ENCODE measurements at regions not wholly inside any gene's neighbourhood (a gene's known extent, or its start where the extent isn't known, plus 50 kb on each side); places are given as distances from the start of the nearest gene placed in this dataset.

GRCh38 chr2:41949091-41949882 lies 98.5 kb upstream of the PKDCC start:
- DNase-seq, result no peak
- Histone ChIP-seq H3K4me3 (ENCODE audit: low read length) (no peak overlapping the region), H3K27ac (ENCODE audit: low read length) (no peak overlapping the region), H2AFZ (ENCODE audit: low read length) (no peak overlapping the region), H3K4me1 (ENCODE audit: low read length) (peaks cover 11% of the 10 kb centered on the region), H3K9ac (ENCODE audit: low read length) (no peak overlapping the region), H3K36me3 (replicated peaks; ENCODE audit: insufficient read depth, low read length) (no peaks in the 10 kb centered on the region), H3K79me2 (ENCODE audit: low read length) (no peaks in the 10 kb centered on the region), H3F3A (ENCODE audit: insufficient read depth, low read length) (peaks cover 8% of the 10 kb centered on the region; the same call in 1 of the 2 replicates), H3K9me2 (replicated peaks; ENCODE audit: insufficient read depth, low read length) (no peaks in the 10 kb centered on the region), H4K20me1 (ENCODE audit: insufficient read depth, low read length) (no peaks in the 10 kb centered on the region), H3K4me2 (ENCODE audit: low read depth, low read length) (no peak overlapping the region), H3K9me3 (replicated peaks; ENCODE audit: insufficient read depth, low read length) (no peaks in the 10 kb centered on the region), H3K27me3 (replicated peaks; ENCODE audit: insufficient read depth, low read length) (no peaks in the 10 kb centered on the region)
- TF ChIP-seq EZH2 (optimal IDR thresholded peaks at IDR 0.05; ENCODE audit: low read depth, low read length), result no peak
- no peak for TF ChIP-seq CTCF (IDR thresholded peaks at IDR 0.05; ENCODE audit: low read length)
- TF ChIP-seq EZH2phosphoT487 (IDR thresholded peaks at IDR 0.05; ENCODE audit: low read length), result no peak

- Histone ChIP-seq H3K9me3 (replicated peaks; ENCODE audit: insufficient read depth, low read length) (no peaks in the 10 kb centered on the region), H2AFZ (ENCODE audit: low read length) (no peak overlapping the region), H3K36me3 (replicated peaks; ENCODE audit: insufficient read depth, low read length) (no peaks in the 10 kb centered on the region), H3K9ac (ENCODE audit: low read length) (no peak overlapping the region), H3K4me2 (ENCODE audit: low read depth, low read length) (no peak overlapping the region), H4K20me1 (ENCODE audit: insufficient read depth, low read length) (no peaks in the 10 kb centered on the region), H3K27ac (ENCODE audit: low read length) (no peak overlapping the region), H3F3A (ENCODE audit: insufficient read depth, low read length) (peaks cover 8% of the 10 kb centered on the region; the same call in 1 of the 2 replicates), H3K79me2 (ENCODE audit: low read length) (no peaks in the 10 kb centered on the region), H3K4me1 (ENCODE audit: low read length) (peaks cover 11% of the 10 kb centered on the region), H3K4me3 (ENCODE audit: low read length) (no peak overlapping the region), H3K27me3 (replicated peaks; ENCODE audit: insufficient read depth, low read length) (no peaks in the 10 kb centered on the region), H3K9me2 (replicated peaks; ENCODE audit: insufficient read depth, low read length) (no peaks in the 10 kb centered on the region)
- TF ChIP-seq CTCF (IDR thresholded peaks at IDR 0.05; ENCODE audit: low read length) (no peak), EZH2 (optimal IDR thresholded peaks at IDR 0.05; ENCODE audit: low read depth, low read length) (no peak), EZH2phosphoT487 (IDR thresholded peaks at IDR 0.05; ENCODE audit: low read length) (no peak)
- DNase-seq, result no peak
Observed at GRCh38 chr2:41949883-41950665, 97.7 kb upstream of the PKDCC start.

- Histone ChIP-seq H3K4me3 (ENCODE audit: low read length) (no peak overlapping the region), H3K79me2 (ENCODE audit: low read length) (no peaks in the 10 kb centered on the region), H3K36me3 (replicated peaks; ENCODE audit: insufficient read depth, low read length) (no peaks in the 10 kb centered on the region), H3K9ac (ENCODE audit: low read length) (no peak overlapping the region), H3F3A (ENCODE audit: insufficient read depth, low read length) (peaks cover 8% of the 10 kb centered on the region; the same call in 1 of the 2 replicates), H3K9me3 (replicated peaks; ENCODE audit: insufficient read depth, low read length) (no peaks in the 10 kb centered on the region), H3K9me2 (replicated peaks; ENCODE audit: insufficient read depth, low read length) (no peaks in the 10 kb centered on the region), H3K4me1 (ENCODE audit: low read length) (peaks cover 11% of the 10 kb centered on the region), H3K27ac (ENCODE audit: low read length) (no peak overlapping the region), H3K27me3 (replicated peaks; ENCODE audit: insufficient read depth, low read length) (no peaks in the 10 kb centered on the region), H4K20me1 (ENCODE audit: insufficient read depth, low read length) (no peaks in the 10 kb centered on the region), H2AFZ (ENCODE audit: low read length) (no peak overlapping the region), H3K4me2 (ENCODE audit: low read depth, low read length) (no peak overlapping the region)
- TF ChIP-seq CTCF (IDR thresholded peaks at IDR 0.05; ENCODE audit: low read length) (no peak), EZH2phosphoT487 (IDR thresholded peaks at IDR 0.05; ENCODE audit: low read length) (no peak), EZH2 (optimal IDR thresholded peaks at IDR 0.05; ENCODE audit: low read depth, low read length) (no peak)
- no peak for DNase-seq
Observed at GRCh38 chr2:41950666-41950960, 97.2 kb upstream of the PKDCC start.

Measured in MM.1S (cell line).